ENCODE measurements at regions not wholly inside any gene's neighbourhood (a gene's known extent, or its start where the extent isn't known, plus 50 kb on each side); places are given as distances from the start of the nearest gene placed in this dataset.

DNA sequence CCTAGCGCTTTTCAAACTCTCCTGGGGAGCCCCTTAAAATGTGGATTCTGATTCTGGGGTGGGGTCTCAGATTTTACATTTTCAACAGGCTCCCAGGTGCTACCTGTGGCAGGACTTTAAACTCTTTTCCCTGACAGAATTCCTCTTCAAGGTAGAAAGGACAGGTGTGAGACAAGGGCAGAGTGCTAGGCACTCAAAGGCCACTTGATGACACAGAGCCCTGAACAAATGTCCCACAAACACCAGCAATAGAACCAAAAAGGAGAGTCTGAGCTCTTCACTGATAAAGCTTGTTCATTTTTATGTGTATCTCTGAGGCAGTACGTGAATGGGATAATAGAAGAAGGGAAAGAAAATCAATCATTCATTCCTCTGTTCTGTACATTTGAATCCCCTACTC lies 77.7 kb upstream of the PELI1 start:
- DNase-seq (ENCODE audit: low spot score), result no peak

GRCh38 chr2:64222351-64222750 lies 78.1 kb upstream of the PELI1 start:
- DNase-seq (ENCODE audit: low spot score), result no peak

DNA sequence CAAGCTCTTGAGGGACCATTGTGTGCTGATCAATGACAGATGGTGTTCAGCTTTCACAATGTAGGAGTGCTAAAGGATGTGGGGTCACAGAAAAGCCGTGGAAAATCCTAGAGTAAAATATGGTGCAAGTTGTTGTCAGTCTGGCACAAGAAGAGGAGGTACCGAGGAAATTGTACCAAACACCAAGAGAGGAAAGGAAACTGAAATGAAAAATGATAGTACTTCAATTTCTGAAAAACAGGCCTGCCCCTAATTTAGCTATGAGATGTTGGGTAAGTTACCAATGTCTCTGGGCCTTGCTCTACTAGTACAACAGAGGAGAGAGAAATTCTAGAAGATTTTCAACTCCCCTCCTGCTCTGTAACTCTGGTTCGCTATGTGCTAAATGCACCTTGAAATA lies 78.8 kb upstream of the PELI1 start:
- no peak for DNase-seq (ENCODE audit: low spot score)

DNA sequence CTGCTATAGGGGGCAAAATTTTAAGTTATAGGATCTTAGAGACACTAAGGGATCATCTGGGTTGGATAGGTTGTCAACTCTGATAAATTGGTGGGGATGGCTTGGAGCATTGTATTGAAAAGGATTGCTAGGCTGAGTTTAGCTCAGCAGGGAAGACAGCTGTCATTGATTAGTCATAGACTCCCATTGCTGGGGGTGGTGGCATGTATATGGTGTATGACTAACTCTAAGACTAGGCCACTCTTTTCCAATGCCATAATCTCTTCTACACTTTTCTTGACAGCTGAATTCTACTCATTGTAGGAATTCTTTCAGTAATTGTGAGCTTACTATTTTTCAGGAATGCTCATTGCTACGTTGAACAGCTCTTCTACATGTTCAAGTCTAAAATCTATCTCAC lies 81.3 kb upstream of the PELI1 start:
- peak; percentile 58 for DNase-seq (ENCODE audit: low spot score)

- no peak for DNase-seq (ENCODE audit: low spot score)
Observed at GRCh38 chr2:64226611-64227010, 82.4 kb upstream of the PELI1 start.

DNA sequence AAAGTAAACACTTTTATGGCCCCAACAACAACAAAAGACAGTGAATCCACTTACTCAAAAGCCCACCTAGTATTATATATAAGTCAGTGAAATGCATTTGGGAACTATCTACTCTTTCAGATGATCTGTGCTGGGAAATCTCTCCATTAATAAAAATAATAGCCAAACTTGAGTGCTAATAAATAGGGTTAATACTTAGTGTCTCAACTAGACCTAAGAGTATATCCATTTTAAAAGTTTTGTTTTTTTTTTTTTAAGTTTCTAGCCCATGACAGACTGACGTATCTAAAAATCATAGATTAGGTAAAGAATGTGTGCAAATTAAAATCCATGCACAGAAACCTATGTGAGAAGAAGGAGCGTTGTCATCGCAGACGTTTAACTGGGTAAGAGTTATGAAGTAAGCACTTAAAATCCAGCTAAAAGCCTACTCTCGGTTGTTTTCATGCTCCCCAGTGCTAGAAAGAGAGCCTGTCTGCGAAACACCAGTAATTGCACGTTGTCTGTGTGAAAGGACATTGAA lies 83.4 kb upstream of the PELI1 start:
- no peak for DNase-seq (ENCODE audit: low spot score)

- DNase-seq (ENCODE audit: low spot score), result peak; percentile 68
Observed at GRCh38 chr2:64228126-64228678, 84.0 kb upstream of the PELI1 start.

DNA sequence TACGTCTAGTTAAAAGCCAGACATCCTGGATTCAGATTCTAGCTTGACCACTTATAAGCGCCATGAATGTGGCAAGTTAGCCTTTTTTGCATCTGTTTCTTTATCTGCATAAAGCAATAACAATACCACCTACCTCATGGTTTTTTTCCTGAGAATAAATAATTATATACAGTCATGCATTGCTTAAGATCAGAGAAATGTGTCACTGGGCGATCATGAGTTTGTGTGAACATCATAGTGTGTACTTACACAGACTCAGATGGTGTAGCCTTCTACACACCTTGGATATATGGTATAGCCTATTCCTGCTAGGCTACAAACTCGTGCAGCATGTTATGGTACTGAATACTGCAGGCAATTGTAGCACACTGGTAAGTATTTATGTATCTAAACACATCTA lies 84.7 kb upstream of the PELI1 start:
- no peak for DNase-seq (ENCODE audit: low spot score)

GRCh38 chr2:64230540-64230939 lies 86.3 kb upstream of the PELI1 start:
- peak; percentile 19 for DNase-seq (ENCODE audit: low spot score)

DNA sequence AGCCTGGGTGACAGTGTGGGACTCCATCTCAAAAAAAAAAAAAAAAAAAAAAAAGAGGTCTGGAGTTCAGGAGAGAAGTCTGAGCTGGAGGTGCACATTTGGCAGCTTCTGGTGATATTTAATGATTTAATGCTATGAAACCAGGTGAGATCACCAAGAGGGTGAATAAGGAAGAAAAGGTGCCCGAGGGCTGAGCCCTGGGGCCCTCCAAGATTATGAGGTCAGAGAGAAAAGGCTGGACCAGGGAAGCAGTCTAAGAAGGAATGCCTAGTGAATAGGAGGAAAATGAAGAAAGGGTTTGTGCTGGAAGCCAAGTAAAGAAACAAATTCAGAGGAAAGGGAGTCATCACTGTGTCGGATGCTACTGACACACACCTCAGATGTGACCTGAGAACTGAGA lies 88.0 kb upstream of the PELI1 start:
- peak; percentile 12 for DNase-seq (ENCODE audit: low spot score)

GRCh38 chr2:64233376-64233922 lies 89.2 kb upstream of the PELI1 start:
- DNase-seq (ENCODE audit: low spot score), result no peak

DNA sequence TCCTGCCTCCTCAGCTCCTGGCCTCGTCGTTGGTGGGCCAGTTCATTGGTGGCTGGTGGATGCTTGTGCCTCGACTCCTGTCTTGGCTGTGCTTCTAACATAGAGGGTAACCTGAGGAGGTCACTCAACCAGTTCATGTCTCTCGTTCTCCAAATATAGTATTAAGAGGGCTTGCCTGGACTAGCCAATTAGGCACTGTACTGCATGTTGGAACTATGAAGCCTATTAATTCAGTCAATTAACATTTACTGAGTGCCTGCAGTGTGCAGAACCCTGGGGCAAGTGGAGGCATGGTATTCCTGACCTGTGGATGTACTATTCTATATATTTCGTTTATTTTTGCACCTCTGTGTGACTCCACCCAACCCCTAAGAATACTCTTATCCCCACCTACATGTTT lies 89.9 kb upstream of the PELI1 start:
- DNase-seq (ENCODE audit: low spot score), result no peak

DNA sequence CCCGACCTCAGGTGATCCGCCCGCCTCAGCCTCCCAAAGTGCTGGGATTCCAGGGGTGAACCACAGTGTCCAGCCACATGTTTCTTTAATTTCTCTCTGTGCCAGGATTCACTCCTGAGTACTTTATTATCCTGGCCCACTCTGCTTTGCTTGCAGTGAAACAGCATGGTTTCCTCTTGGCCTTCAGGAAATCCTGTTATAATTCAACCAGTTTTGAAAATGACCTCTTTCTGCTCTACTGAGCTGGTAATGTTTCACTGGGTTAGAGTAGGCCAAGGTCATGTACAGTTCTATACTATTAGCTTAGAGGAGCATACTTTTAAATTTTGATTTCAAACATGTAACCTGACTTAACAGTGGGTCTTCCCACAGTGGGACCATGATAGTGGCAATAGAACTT lies 90.6 kb upstream of the PELI1 start:
- peak; percentile 78 for DNase-seq (ENCODE audit: low spot score)

GRCh38 chr2:64237266-64237665 lies 93.0 kb upstream of the PELI1 start:
- no peak for DNase-seq (ENCODE audit: low spot score)

DNA sequence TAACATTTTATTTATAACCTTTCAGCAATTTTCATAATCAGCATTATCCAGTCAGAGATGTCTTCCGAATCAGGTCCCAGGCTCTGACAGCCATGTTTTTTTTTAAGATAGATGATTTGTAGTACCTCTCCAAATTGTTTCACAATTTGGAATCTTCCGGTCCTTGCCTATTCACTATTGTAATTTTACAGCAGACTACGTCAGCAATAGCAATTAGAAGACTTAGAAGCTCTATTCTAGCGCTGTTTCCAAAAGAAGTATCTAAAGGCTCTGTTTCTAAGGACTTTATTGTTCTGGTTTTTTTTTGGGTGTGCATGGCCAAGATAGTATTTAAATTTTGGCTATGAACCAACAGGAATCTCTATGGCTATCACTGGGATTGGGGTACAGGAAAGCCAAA lies 94.6 kb upstream of the PELI1 start:
- no peak for DNase-seq (ENCODE audit: low spot score)

GRCh38 chr2:64243081-64244036 lies 99.1 kb upstream of the PELI1 start:
- DNase-seq (ENCODE audit: low spot score), result no peak

- no peak for DNase-seq (ENCODE audit: low spot score)
Observed at GRCh38 chr2:64244037-64244416, 99.8 kb upstream of the PELI1 start.

GRCh38 chr2:64245631-64246030 lies 101.4 kb upstream of the PELI1 start:
- no peak for DNase-seq (ENCODE audit: low spot score)

DNA sequence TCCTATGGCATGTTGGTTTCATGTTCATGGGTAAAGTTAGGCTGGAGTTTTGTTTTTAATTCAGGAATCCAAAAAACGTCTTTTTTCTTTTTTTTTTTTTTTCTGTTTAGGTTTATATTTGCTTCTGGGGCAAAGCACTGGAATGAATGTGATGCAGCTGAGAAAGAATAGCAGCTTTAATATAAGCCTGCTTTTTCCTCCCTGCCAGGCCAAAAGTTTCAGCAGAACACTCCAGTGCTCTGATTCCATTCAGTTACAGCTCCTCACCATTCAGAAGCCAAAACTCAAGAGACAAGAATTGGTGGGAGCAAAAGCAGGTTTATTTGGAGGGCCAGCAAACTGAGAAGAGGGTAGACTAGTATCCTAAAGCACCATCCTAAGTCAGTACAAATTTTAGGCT lies 102.7 kb upstream of the PELI1 start:
- DNase-seq (ENCODE audit: low spot score), result no peak

DNA sequence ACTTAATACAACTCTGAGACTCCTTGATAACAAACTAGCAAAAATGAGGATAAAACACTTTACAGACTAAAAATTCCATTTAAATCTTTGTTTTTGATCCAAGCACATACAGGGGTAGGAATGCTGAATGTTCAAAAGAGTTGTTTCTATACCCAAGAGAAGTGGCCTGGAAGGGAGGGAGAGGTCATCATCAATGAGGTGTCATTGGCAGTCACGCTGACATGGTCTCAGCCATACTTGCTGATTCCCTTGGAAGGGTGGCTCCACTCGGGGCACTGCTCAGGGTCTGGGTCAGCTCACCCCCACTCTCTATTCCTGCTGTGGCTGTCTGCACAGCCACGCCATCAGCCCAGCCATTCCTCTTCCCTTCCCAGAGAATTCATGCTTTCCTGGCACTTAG lies 105.2 kb upstream of the PELI1 start:
- no peak for DNase-seq (ENCODE audit: low spot score)

GRCh38 chr2:64250063-64250462 lies 105.8 kb upstream of the PELI1 start:
- no peak for DNase-seq (ENCODE audit: low spot score)

GRCh38 chr2:64250751-64251423 lies 106.7 kb upstream of the PELI1 start:
- no peak for DNase-seq (ENCODE audit: low spot score)
